VCaP (cell line): ENCODE measurements at regions not wholly inside any gene's neighbourhood (a gene's known extent, or its start where the extent isn't known, plus 50 kb on each side); places are given as distances from the start of the nearest gene placed in this dataset.

Source experiments
- H3K27ac ChIP-seq: fragments of 450-650 bp; 2 replicates; pipeline ENCODE4 v1.5.1; 2017
- TF ChIP-seq, protein P1 (sequence below): fragments of 450-650 bp; conservative IDR thresholded peaks from 2 replicates; pipeline ENCODE4 v1.5.1; 2017; ENCODE audit warnings: mild to moderate bottlenecking, moderate library complexity

DNA sequence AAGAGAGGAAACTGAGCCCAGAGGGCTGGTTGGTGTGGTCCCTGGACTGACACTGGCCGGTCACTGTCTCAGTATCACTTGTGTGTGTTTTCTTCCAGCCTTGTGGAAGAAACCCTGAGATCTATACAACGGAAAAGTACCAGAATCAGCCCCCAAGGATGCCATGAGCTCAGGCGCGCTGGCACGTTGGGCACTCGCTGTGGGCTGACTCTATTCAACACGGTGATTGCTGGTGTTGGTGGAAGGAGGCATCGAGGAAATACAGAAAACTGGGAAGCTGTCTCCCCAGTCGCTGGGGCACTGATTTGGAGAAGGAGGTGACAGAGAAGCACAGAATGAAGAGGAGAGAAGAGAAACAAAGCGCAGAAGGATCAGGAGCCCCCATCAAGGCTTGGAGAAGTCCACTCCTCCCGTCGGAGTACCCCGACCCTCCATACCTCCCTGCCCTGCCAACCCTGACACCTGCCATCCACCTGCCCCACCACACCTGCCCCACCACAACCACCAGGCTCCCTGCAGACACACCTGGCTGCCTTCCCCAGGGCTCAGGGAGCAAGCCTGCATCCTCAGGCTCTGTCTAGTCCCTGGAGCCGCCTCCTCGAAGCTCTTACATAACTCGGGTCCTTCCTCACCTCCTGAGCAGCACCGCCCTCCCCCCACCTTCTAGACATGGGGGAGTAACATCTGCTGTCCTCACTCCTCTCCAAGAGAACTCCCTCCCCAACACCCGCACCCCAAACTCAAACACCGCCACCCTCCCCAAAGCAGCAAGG, 66.5 kb downstream of the RBFOX3 start:
- TF ChIP-seq, protein P1, sequence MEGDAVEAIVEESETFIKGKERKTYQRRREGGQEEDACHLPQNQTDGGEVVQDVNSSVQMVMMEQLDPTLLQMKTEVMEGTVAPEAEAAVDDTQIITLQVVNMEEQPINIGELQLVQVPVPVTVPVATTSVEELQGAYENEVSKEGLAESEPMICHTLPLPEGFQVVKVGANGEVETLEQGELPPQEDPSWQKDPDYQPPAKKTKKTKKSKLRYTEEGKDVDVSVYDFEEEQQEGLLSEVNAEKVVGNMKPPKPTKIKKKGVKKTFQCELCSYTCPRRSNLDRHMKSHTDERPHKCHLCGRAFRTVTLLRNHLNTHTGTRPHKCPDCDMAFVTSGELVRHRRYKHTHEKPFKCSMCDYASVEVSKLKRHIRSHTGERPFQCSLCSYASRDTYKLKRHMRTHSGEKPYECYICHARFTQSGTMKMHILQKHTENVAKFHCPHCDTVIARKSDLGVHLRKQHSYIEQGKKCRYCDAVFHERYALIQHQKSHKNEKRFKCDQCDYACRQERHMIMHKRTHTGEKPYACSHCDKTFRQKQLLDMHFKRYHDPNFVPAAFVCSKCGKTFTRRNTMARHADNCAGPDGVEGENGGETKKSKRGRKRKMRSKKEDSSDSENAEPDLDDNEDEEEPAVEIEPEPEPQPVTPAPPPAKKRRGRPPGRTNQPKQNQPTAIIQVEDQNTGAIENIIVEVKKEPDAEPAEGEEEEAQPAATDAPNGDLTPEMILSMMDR, result no peak
- H3K27ac ChIP-seq, result no peak overlapping the region

DNA sequence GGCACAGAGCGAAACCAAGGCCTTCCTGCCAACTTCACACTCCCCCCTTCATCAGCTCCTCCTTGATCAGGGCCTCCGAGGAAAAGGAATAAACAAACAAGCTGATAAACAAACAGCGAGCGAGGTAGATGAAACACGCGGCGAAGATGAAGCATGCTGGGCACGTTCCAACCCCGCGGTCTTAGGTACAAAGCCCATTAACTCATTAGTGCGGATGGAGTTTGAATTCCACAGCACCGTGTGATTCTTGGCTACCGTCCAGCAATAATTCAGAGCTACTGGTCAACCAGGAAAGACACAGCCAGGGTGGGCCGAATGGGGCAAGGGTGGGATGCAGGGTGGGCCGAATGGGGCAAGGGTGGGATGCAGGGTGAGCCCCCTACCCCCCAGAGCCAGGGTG, 67.3 kb downstream of the RBFOX3 start:
- TF ChIP-seq, protein P1, result no peak
- H3K27ac ChIP-seq, result no peak overlapping the region

DNA sequence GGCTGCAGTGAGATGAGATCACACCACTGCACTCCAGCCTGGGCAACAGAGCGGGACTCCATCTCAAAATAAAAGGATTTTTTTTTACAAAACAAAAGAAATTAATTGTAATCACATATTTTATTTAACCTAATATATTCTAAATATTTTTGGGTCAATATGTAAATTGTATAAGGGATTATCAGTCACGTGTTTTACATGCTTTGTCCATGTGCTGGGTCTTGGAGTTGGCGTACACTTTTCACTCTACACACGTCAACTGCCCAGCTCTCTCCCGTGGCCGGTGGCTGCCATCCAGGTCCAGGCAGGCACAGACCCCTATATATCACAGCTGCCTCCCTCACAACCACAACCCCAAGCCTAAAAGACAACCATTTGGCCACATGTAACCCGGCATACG, 68.1 kb downstream of the RBFOX3 start:
- no peak overlapping the region for H3K27ac ChIP-seq
- TF ChIP-seq, protein P1, result no peak

DNA sequence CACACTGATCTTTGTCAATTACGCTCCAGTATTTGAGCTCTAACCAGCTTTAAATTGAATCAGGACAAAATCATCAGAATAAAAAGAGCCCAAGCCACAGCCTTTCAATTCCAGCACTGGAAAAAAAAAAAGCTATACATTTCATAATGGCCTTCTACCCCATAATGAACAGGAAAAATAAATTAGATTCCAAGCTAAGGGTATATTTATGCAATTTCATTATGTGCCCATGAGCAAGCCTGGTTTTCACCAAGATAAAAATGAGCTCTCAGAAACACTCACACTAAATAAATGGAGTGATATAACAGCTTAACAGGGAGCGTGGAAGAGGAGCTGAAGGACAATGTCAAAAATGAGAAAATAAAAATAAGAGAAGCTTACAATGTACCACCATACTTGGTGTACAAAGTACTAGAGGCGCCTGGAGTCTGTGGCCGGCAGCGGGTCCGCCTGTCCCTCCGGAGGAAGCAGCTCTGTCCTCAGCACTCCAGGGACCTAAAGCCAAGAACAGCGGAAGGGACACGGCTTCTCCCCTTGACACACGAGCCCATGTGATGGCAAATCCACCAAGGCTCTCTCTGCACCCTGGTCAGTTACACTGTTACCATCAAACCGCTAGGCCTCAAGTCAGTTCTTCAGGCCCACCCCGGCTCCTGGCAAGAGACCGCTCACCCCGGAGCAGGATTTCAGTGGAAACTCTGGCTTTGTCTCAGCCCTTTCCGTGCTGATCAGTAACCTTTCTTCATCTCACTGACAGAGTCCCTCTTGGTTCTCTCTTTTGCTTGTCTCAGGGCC, 69.6 kb downstream of the RBFOX3 start:
- TF ChIP-seq, protein P1, result no peak
- no peak overlapping the region for H3K27ac ChIP-seq

DNA sequence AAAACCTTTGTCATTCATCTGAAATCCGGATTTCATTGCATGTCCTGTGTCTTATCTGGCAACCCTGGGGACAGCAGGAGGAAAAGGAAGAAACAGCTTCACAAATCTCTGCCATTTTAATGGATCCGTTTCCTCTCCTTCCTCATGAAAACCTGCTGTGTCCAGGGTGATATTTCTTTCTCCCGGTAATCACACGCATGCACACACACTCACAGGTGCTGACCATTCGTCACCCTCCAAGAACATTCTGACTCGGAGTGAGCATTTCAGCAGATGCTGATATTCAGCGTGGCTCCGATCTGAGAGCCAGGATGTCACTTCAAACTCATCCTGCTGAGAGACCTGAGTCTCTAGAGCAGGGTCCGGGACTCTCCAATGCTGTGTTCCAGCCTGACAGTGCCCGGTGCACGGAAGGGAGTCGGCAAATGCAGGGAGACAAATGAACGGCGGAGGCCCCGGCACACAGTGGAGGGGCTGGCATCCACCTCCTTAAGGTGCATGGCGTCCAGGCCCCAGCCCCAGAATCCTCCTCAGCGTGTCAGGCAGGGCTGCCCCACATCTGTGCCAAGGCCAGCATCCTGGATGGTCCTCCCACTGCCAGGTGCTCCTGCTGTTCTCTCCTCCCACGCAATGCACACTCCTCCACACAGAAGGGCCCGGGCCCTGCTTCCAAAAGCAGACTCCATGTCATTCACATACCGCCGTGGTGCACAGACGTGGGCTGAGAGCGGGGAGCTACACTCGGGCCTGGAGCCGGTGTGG, 70.7 kb downstream of the RBFOX3 start:
- H3K27ac ChIP-seq, result no peak overlapping the region
- TF ChIP-seq, protein P1, result no peak

DNA sequence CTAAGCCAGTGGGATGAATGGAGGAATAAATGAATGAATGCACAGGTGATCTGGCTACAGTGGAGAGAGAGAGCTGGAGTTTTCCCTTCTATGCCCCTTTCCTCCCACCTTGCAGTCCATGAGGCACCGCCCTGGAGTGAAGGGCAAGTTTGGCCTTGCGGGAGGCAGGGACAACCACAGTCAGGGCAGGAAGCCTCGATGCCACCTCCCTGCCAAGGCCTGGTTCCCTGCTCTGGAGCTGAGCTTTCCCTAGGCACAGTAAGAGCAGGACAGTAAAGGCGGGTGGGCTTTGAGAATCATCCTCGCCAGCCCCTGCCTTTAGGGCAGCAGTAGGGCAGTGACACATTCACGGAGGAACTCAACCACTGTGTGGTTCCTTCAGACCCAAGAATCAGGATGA, 72.6 kb downstream of the RBFOX3 start:
- no peak overlapping the region for H3K27ac ChIP-seq
- TF ChIP-seq, protein P1, result no peak

DNA sequence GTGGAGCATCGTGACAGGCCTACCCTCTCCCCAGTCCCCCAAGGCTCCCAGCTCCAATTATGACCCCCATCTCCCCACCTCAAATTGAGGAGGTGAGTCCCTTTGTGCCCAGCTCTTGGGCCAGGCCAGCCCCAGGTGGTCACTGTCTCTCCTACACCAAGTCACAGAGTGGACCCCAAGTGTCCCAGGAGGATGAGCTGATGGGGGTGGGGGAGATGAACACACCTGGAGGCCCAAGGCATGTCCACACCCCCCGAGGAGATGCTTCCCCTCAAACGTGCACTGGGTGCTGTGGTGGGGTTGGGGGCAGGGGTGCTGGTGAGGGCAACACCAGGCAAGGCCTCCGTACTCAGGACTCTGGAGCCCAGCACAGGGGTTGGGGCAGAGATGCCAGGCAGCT, 73.2 kb downstream of the RBFOX3 start:
- TF ChIP-seq, protein P1, result no peak

More for the DNA sequence above, 73.2 kb downstream of the RBFOX3 start:
- no peak overlapping the region for H3K27ac ChIP-seq
